PFSK-1 (cell line): ENCODE measurements at regions not wholly inside any gene's neighbourhood (a gene's known extent, or its start where the extent isn't known, plus 50 kb on each side); places are given as distances from the start of the nearest gene placed in this dataset.

Source experiments
- POLR2AphosphoS5 ChIP-seq: IDR thresholded peaks from 2 replicates; pipeline ENCODE4 v1.6.1; 2012; ENCODE audit warnings: low read depth, mild to moderate bottlenecking, control low read depth, low read length, moderate library complexity
- SIN3A ChIP-seq: IDR thresholded peaks from 2 replicates; pipeline ENCODE4 v1.6.1; 2012; ENCODE audit warnings: mild to moderate bottlenecking, low read length, moderate library complexity, borderline replicate concordance; ENCODE audit not compliant: insufficient read depth
- TAF1 ChIP-seq: IDR thresholded peaks from 2 replicates; pipeline ENCODE4 v1.6.1; 2012; ENCODE audit warnings: low read length, control low read depth, borderline replicate concordance; ENCODE audit not compliant: insufficient read depth
- TF ChIP-seq, protein P1 (sequence below), 2 experiments: IDR thresholded peaks; 2 replicates each; pipeline versions ENCODE4 v1.6.1 to v1.8.0; 2011 to 2012; ENCODE audit warnings: low read depth in 2 of 2, low read length in 2 of 2, control low read depth in 1 of 2, inconsistent platforms in 1 of 2, mild to moderate bottlenecking in 1 of 2, moderate library complexity in 1 of 2; ENCODE audit not compliant: insufficient read depth in 1 of 2

DNA sequence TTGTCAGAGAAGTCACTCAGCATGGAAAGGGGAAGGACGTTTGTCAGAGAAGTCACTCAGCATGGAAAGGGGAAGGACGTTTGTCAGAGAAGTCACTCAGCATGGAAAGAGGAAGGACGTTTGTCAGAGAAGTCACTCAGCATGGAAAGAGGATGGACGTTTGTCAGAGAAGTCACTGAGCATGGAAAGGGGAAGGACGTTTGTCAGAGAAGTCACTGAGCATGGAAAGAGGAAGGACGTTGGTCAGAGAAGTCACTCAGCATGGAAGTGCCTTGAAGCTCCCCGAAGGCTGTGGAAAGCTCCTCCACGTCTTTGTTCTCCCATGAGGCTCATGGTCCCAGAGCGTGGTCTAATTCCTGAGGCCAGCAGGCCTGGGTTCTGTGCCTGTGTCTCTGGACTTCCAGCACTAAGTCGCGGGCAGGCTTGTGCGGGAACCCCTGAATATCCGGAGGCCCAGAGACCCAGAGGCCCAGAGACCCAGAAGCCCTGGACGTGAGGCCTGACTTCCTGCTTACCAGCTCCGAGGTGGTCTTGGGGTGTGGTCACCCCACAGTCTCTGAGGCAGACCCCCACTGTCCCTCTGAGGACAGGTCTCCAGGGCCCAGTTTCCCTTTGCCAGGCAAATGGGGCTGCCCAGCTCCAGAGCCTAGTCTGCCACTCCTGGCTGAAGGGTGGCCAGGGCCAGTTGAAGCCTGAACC is 70.4 kb upstream of the TWIST2 start:
- TF ChIP-seq POLR2AphosphoS5 (no peak), TAF1 (no peak), SIN3A (no peak)
- TF ChIP-seq, protein P1, sequence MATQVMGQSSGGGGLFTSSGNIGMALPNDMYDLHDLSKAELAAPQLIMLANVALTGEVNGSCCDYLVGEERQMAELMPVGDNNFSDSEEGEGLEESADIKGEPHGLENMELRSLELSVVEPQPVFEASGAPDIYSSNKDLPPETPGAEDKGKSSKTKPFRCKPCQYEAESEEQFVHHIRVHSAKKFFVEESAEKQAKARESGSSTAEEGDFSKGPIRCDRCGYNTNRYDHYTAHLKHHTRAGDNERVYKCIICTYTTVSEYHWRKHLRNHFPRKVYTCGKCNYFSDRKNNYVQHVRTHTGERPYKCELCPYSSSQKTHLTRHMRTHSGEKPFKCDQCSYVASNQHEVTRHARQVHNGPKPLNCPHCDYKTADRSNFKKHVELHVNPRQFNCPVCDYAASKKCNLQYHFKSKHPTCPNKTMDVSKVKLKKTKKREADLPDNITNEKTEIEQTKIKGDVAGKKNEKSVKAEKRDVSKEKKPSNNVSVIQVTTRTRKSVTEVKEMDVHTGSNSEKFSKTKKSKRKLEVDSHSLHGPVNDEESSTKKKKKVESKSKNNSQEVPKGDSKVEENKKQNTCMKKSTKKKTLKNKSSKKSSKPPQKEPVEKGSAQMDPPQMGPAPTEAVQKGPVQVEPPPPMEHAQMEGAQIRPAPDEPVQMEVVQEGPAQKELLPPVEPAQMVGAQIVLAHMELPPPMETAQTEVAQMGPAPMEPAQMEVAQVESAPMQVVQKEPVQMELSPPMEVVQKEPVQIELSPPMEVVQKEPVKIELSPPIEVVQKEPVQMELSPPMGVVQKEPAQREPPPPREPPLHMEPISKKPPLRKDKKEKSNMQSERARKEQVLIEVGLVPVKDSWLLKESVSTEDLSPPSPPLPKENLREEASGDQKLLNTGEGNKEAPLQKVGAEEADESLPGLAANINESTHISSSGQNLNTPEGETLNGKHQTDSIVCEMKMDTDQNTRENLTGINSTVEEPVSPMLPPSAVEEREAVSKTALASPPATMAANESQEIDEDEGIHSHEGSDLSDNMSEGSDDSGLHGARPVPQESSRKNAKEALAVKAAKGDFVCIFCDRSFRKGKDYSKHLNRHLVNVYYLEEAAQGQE (IDR thresholded peaks at IDR 0.05; ENCODE audit: insufficient read depth in 1 of 2, low read depth in 2 of 2, low read length in 2 of 2), result no peak
